Uterus (tissue), 3 donors: ENCODE measurements at regions not wholly inside any gene's neighbourhood (a gene's known extent, or its start where the extent isn't known, plus 50 kb on each side); places are given as distances from the start of the nearest gene placed in this dataset.

Experiments
- DNase-seq, 2 donors: peaks; one replicate each; pipeline ENCODE4 v3.0.0-alpha.2; 2019 to 2020
- H3K27ac ChIP-seq, 2 donors: fragments of 200-600 bp; sonication (generic); 1 replicate in 1 of 2; 2 replicates in 1 of 2; pipeline ENCODE4 v1.5.1; 2016 to 2018
- H3K27me3 ChIP-seq, 2 donors: fragments of 200-600 bp; sonication (generic); one replicate each; pipeline ENCODE4 v1.5.1; 2018 to 2019; ENCODE audit warnings: control low read depth in 1 of 2
- H3K36me3 ChIP-seq, 2 donors: fragments of 200-600 bp; sonication (generic); one replicate each; pipeline ENCODE4 v1.5.1; 2019; ENCODE audit warnings: control low read depth in 1 of 2
- H3K4me1 ChIP-seq, 2 donors: fragments of 200-600 bp; sonication (generic); one replicate each; pipeline ENCODE4 v1.5.1; 2018 to 2019; ENCODE audit warnings: control low read depth in 1 of 2
- H3K4me3 ChIP-seq, 2 donors: fragments of 200-600 bp; sonication (generic); 1 replicate in 1 of 2; 2 replicates in 1 of 2; pipeline ENCODE4 v1.5.1; 2018 to 2019; ENCODE audit warnings: mild to moderate bottlenecking in 1 of 2
- H3K9me3 ChIP-seq, 2 donors: fragments of 200-600 bp; sonication (generic); one replicate each; pipeline ENCODE4 v1.5.1; 2019; ENCODE audit warnings: control low read depth in 1 of 2
- CTCF ChIP-seq, 4 experiments: fragments of 200-600 bp in 2 of 4; fragments of 450-650 bp in 2 of 4; sonication (generic) in 2 of 4; IDR thresholded peaks; one replicate each; pipeline ENCODE4 v1.5.1; 2016 to 2019; ENCODE audit warnings: antibody characterized with exemption in 4 of 4, mild to moderate bottlenecking in 2 of 4, moderate library complexity in 1 of 4
- POLR2A ChIP-seq, 2 donors: fragments of 450-650 bp; IDR thresholded peaks; one replicate each; pipeline ENCODE4 v1.6.1; 2016; ENCODE audit warnings: antibody characterized with exemption in 2 of 2, mild to moderate bottlenecking in 1 of 2, moderate library complexity in 1 of 2
- intact Hi-C: fragments of 100-400 bp; cut with DNase I; formaldehyde crosslinking; loops from one replicate; pipeline ENCODE4 v1.15.1; 2023; ENCODE audit warnings: low total_unique reads
- donor health status: DM: yes; HTN: yes; CAD: no.

- no peaks in the 10 kb centered on the region for H3K9me3 ChIP-seq
- no peaks in the 10 kb centered on the region for H3K27me3 ChIP-seq
- intact Hi-C loops = no loop called here
- H3K27ac ChIP-seq = no peak overlapping the region
- H3K36me3 ChIP-seq = no peaks in the 10 kb centered on the region
- TF ChIP-seq POLR2A (IDR thresholded peaks at IDR 0.05) (no peak), CTCF (IDR thresholded peaks at IDR 0.05) (no peak)
- H3K4me3 ChIP-seq = no peak overlapping the region
- H3K4me1 ChIP-seq = no peaks in the 10 kb centered on the region
- DNase-seq = no peak
Observed at GRCh38 chr10:88103576-88103975, 240.2 kb downstream of the PTEN start.

- Histone ChIP-seq H3K4me1 (no peaks in the 10 kb centered on the region), H3K36me3 (no peaks in the 10 kb centered on the region), H3K4me3 (no peak overlapping the region), H3K27ac (no peak overlapping the region), H3K9me3 (no peaks in the 10 kb centered on the region), H3K27me3 (no peaks in the 10 kb centered on the region)
- intact Hi-C loops = no loop called here
- TF ChIP-seq POLR2A (IDR thresholded peaks at IDR 0.05) (no peak), CTCF (IDR thresholded peaks at IDR 0.05) (no peak)
- no peak for DNase-seq
Observed at GRCh38 chr10:88104223-88104622, 240.8 kb downstream of the PTEN start.

- Histone ChIP-seq H3K27me3 (no peaks in the 10 kb centered on the region), H3K27ac (no peak overlapping the region), H3K4me1 (no peaks in the 10 kb centered on the region), H3K9me3 (no peaks in the 10 kb centered on the region), H3K4me3 (no peak overlapping the region), H3K36me3 (no peaks in the 10 kb centered on the region)
- TF ChIP-seq CTCF (IDR thresholded peaks at IDR 0.05) (no peak), POLR2A (IDR thresholded peaks at IDR 0.05) (no peak)
- DNase-seq = no peak
- intact Hi-C loops = no loop called here
Observed at GRCh38 chr10:88106366-88106765, 242.9 kb downstream of the PTEN start.

GRCh38 chr10:88107296-88108097, 244.1 kb downstream of the PTEN start:
- H3K4me3 ChIP-seq = no peak overlapping the region
- no peak overlapping the region for H3K27ac ChIP-seq
- DNase-seq = no peak
- no peaks in the 10 kb centered on the region for H3K4me1 ChIP-seq
- no peak for TF ChIP-seq POLR2A (IDR thresholded peaks at IDR 0.05)
- TF ChIP-seq CTCF (IDR thresholded peaks at IDR 0.05) = no peak
- H3K27me3 ChIP-seq = no peaks in the 10 kb centered on the region
- no peaks in the 10 kb centered on the region for H3K36me3 ChIP-seq
- H3K9me3 ChIP-seq = no peaks in the 10 kb centered on the region
- intact Hi-C loops = no loop called here

GRCh38 chr10:88108115-88108610, 244.7 kb downstream of the PTEN start:
- TF ChIP-seq POLR2A (IDR thresholded peaks at IDR 0.05) (no peak), CTCF (IDR thresholded peaks at IDR 0.05) (no peak)
- Histone ChIP-seq H3K27me3 (no peaks in the 10 kb centered on the region), H3K36me3 (no peaks in the 10 kb centered on the region), H3K4me1 (no peaks in the 10 kb centered on the region), H3K27ac (no peak overlapping the region), H3K4me3 (no peak overlapping the region), H3K9me3 (no peaks in the 10 kb centered on the region)
- intact Hi-C loops = no loop called here
- no peak for DNase-seq
